ENCODE measurements at regions not wholly inside any gene's neighbourhood (a gene's known extent, or its start where the extent isn't known, plus 50 kb on each side); places are given as distances from the start of the nearest gene placed in this dataset.

- Histone ChIP-seq H3K4me3 (no peak overlapping the region), H3K27me3 (no peaks in the 10 kb centered on the region), H3K4me1 (peaks cover 0 to 31% (median 4%) of the 10 kb centered on the region in 4 donors), H3K36me3 (no peaks in the 10 kb centered on the region), H3K9me3 (no peaks in the 10 kb centered on the region), H3K27ac (peak overlapping the region in 1 of 4 donors; percentile 29)
- TF ChIP-seq CTCF (IDR thresholded peaks at IDR 0.05) (no peak), POLR2A (IDR thresholded peaks at IDR 0.05) (no peak), EP300 (IDR thresholded peaks at IDR 0.05) (no peak)
- WGBS, 2 donors: 42 to 54% methylated on average over 2 of the region's 2 CpGs
- DNase-seq (ENCODE audit: low spot score in 2 of 2): no peak
Measured at GRCh38 chr2:36177282-36177681, 178.3 kb upstream of the CRIM1 start.

DNA sequence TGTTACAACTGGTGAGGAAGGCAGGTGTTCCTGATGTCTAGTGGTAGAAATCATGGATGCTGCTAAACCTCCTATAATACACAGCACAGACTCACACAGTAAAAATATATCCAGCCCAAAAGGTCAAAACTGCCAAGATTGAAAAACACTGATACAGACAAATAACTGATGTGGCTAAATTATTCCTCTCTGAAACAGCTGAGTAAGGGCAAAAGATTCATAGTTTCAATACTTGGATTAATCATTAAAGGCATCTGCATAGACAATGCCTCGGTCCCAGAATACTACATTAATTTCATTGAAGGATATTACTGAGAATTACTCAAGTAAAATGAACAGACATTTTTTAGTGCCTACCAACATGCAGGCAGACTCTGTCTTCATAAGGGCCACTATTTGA is 180.7 kb upstream of the CRIM1 start:
- TF ChIP-seq EP300 (IDR thresholded peaks at IDR 0.05): no peak
- TF ChIP-seq CTCF (IDR thresholded peaks at IDR 0.05): no peak
- TF ChIP-seq POLR2A (IDR thresholded peaks at IDR 0.05): no peak
- Histone ChIP-seq H3K9me3 (no peaks in the 10 kb centered on the region), H3K27ac (peak overlapping the region in 1 of 4 donors; percentile 60), H3K36me3 (no peaks in the 10 kb centered on the region), H3K27me3 (no peaks in the 10 kb centered on the region), H3K4me3 (no peak overlapping the region), H3K4me1 (peaks cover 0 to 34% (median 4%) of the 10 kb centered on the region in 4 donors)
- WGBS, 2 donors: 80 to 85% methylated on average over 1 of the region's 1 CpG
- no peak for DNase-seq (ENCODE audit: low spot score in 2 of 2)

DNA sequence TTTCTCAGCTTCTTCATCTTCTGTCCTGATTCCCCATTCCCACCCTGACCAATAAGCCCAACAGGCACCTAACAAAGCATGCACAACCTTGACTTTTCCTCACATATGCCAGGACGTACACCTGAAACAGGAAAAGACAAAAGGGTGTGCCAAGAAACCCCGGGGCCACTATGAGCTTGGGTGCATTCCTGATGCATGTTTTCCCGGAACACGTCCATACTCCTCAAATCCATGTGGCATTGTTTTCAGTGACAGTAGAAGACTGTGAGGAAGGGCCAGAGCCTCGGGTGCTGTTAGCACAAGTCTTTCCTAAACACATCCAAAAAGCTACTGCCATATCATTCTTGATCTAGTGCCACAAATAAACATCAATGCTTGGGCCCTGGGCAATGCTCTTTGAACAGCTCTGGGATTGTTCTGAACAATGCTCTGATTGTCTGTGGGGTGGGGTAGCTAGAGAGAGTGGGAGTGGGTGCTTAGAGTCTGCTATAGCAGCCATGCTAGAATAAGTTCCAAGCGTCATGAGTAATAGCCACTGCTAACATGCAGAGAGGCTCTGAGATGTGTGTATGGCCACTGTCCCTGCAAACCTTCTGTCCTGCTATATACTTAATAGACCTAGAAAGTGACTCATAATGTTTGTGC is 181.7 kb upstream of the CRIM1 start:
- no peaks in the 10 kb centered on the region for H3K27me3 ChIP-seq
- no peak for DNase-seq (ENCODE audit: low spot score in 2 of 2)
- H3K9me3 ChIP-seq: no peaks in the 10 kb centered on the region
- H3K4me1 ChIP-seq: peaks cover 0 to 34% (median 4%) of the 10 kb centered on the region in 4 donors
- no peaks in the 10 kb centered on the region for H3K36me3 ChIP-seq
- H3K27ac ChIP-seq: peak overlapping the region in 2 of 4 donors; percentile 59 to 67
- H3K4me3 ChIP-seq: no peak overlapping the region
- WGBS, 2 donors: 32 to 53% methylated on average over 6 of the region's 6 CpGs
- TF ChIP-seq EP300 (IDR thresholded peaks at IDR 0.05) (peak in 1 of 2 donors; percentile 73), POLR2A (IDR thresholded peaks at IDR 0.05) (no peak)

DNA sequence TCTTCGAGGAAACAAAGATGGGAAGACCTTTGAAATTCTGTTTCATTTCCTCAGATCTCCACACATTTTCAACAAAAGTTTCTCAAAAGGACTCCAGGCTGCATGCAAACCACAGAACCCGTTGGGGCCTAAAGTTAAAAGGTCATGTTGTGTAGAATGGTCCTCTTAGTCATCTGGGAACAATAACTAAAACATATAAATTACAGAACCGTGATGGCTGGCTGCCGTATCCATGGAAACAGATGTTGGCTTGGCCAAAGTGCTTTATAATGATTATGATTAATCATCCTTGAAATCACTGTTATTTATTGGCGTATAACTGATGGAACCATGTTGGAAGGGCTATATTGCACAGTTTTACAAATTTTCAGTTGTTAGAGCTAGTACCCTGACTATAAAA is 182.8 kb upstream of the CRIM1 start:
- Histone ChIP-seq H3K4me3 (no peak overlapping the region), H3K36me3 (no peaks in the 10 kb centered on the region), H3K9me3 (no peaks in the 10 kb centered on the region), H3K4me1 (peaks cover 0 to 27% (median 4%) of the 10 kb centered on the region in 4 donors), H3K27me3 (no peaks in the 10 kb centered on the region), H3K27ac (peak overlapping the region in 1 of 4 donors; percentile 53)
- TF ChIP-seq CTCF (IDR thresholded peaks at IDR 0.05): no peak
- no peak for TF ChIP-seq POLR2A (IDR thresholded peaks at IDR 0.05)
- no peak for TF ChIP-seq EP300 (IDR thresholded peaks at IDR 0.05)
- 26 to 32% methylated on average over 5 of the region's 5 CpGs for WGBS, 2 donors
- no peak for DNase-seq (ENCODE audit: low spot score in 2 of 2)

GRCh38 chr2:36170805-36171204 is 184.8 kb upstream of the CRIM1 start:
- WGBS, 2 donors: 50% methylated on average over 2 of the region's 2 CpGs
- no peaks in the 10 kb centered on the region for H3K27me3 ChIP-seq
- TF ChIP-seq CTCF (IDR thresholded peaks at IDR 0.05) (no peak), POLR2A (IDR thresholded peaks at IDR 0.05) (no peak), EP300 (IDR thresholded peaks at IDR 0.05) (no peak)
- no peaks in the 10 kb centered on the region for H3K9me3 ChIP-seq
- peaks cover 0 to 21% (median 4%) of the 10 kb centered on the region in 4 donors for H3K4me1 ChIP-seq
- H3K27ac ChIP-seq: no peak overlapping the region
- H3K36me3 ChIP-seq: no peaks in the 10 kb centered on the region
- no peak for DNase-seq (ENCODE audit: low spot score in 2 of 2)
- H3K4me3 ChIP-seq: no peak overlapping the region

Data from tibial nerve (tissue), 4 donors.